K562 (cell line): ENCODE measurements at regions not wholly inside any gene's neighbourhood (a gene's known extent, or its start where the extent isn't known, plus 50 kb on each side); places are given as distances from the start of the nearest gene placed in this dataset.

Experiments used
- ATAC-seq: fragments of 200-7000 bp; cut with Tn5 transposase; 3 replicates; pipeline ENCODE4 v1.9.1; 2020; ENCODE audit warnings: moderate library complexity
- BruUV-seq: library from RNA; stranded (reverse); fragments of 400-500 nt; replicated peaks from 2 replicates; lab custom pipeline; 2021; lab: Mats Ljungman, UMichigan
- CTCF ChIA-PET: fragments of 300-600 bp; formaldehyde crosslinking; extraction: SDS; loops from one replicate; lab custom pipeline; 2021; ENCODE audit warnings: low intra/inter-chr PET ratio; lab: Yijun Ruan, JAX
- POLR2A ChIA-PET: fragments of 300-600, 350-650 bp; sonication (Branson Sonifier 250); formaldehyde crosslinking; extraction: SDS; loops from one replicate; lab custom pipeline; 2021; ENCODE audit warnings: antibody characterized with exemption, inconsistent platforms; lab: Yijun Ruan, JAX
- DNase-seq, 4 experiments: peaks; one replicate each; pipeline versions ENCODE4 v3.0.0 to v3.0.0-alpha.2; 2011 to 2018; ENCODE audit warnings: low spot score in 3 of 4, mixed read lengths in 3 of 4; ENCODE audit errors: extremely low read depth in 1 of 4
- FAIRE-seq: peaks from 2 replicates; lab custom pipeline; 2011; peaks lifted over from hg19 to GRCh38; lab: Jason Lieb, UNC
- H2AFZ ChIP-seq: 2 replicates; pipeline ENCODE4 v1.6.0; 2011; ENCODE audit warnings: low read depth, low read length, control low read depth, inconsistent platforms
- H3K27ac ChIP-seq: fragments of 200-600 bp; 3 replicates; pipeline ENCODE4 v1.8.0; 2011; ENCODE audit warnings: low read depth, mild to moderate bottlenecking, control low read depth, inconsistent platforms, low read length, moderate library complexity, mixed read lengths; ENCODE audit errors: extremely low read depth
- H3K27me3 ChIP-seq, 2 experiments: fragments of 300-600 bp in 1 of 2; 2 replicates in 1 of 2; 3 replicates in 1 of 2; pipeline versions ENCODE4 v1.6.0 to v1.8.0; 2011; ENCODE audit warnings: inconsistent platforms in 2 of 2, low read length in 2 of 2, mild to moderate bottlenecking in 1 of 2, mixed read lengths in 1 of 2, moderate library complexity in 1 of 2; ENCODE audit not compliant: control insufficient read depth in 2 of 2, insufficient read depth in 2 of 2
- H3K36me3 ChIP-seq: fragments of 300-600 bp; 3 replicates; pipeline ENCODE4 v1.8.0; 2011; ENCODE audit warnings: mild to moderate bottlenecking, low read length, inconsistent platforms; ENCODE audit not compliant: control insufficient read depth, insufficient read depth
- H3K4me1 ChIP-seq, 2 experiments: fragments of 200-600 bp in 1 of 2; replicated peaks in 1 of 2; 2 replicates in 1 of 2; 3 replicates in 1 of 2; pipeline versions ENCODE4 v1.5.1 to v1.8.0; 2011; ENCODE audit warnings: inconsistent platforms in 2 of 2, low read length in 2 of 2, mild to moderate bottlenecking in 1 of 2, mixed read lengths in 1 of 2, moderate library complexity in 1 of 2; ENCODE audit not compliant: control insufficient read depth in 2 of 2, insufficient read depth in 2 of 2
- H3K4me2 ChIP-seq: 2 replicates; pipeline ENCODE4 v1.6.1; 2011; ENCODE audit warnings: low read length, control low read depth, inconsistent platforms, mixed read lengths; ENCODE audit not compliant: insufficient read depth
- H3K4me3 ChIP-seq: fragments of 200-600 bp; sonication (generic), shearing (Covaris generic); 2 replicates; pipeline ENCODE4 v1.5.1; 2016; ENCODE audit warnings: control low read depth, inconsistent platforms
- H3K79me2 ChIP-seq: fragments of 200-600 bp; 3 replicates; pipeline ENCODE4 v1.8.0; 2011; ENCODE audit warnings: low read length, inconsistent platforms; ENCODE audit not compliant: control insufficient read depth, insufficient read depth
- H3K9ac ChIP-seq, 2 experiments: 2 replicates each; pipeline versions ENCODE4 v1.6.0 to v1.6.1; 2011; ENCODE audit warnings: low read depth in 2 of 2, low read length in 2 of 2, control low read depth in 1 of 2, inconsistent platforms in 1 of 2, mild to moderate bottlenecking in 1 of 2, mixed read lengths in 1 of 2; ENCODE audit not compliant: insufficient read depth in 1 of 2
- H3K9me1 ChIP-seq: one replicate; pipeline ENCODE4 v1.6.0; 2011; ENCODE audit warnings: inconsistent platforms, mild to moderate bottlenecking, low read length, moderate library complexity; ENCODE audit not compliant: control insufficient read depth, insufficient read depth
- H3K9me3 ChIP-seq: replicated peaks from 2 replicates; pipeline ENCODE4 v1.5.1; 2011; ENCODE audit warnings: low read depth, low read length, inconsistent platforms; ENCODE audit not compliant: control insufficient read depth, insufficient read depth
- H4K20me1 ChIP-seq: replicated peaks from 2 replicates; pipeline ENCODE4 v1.6.1; 2011; ENCODE audit warnings: low read length, inconsistent platforms, mixed read lengths; ENCODE audit not compliant: control insufficient read depth, insufficient read depth
- E4F1 ChIP-seq: fragments of 250-450 bp; sonication (Bioruptor Pico); IDR thresholded peaks from 2 replicates; pipeline ENCODE4 v1.5.0; 2021; ENCODE audit warnings: mild to moderate bottlenecking, borderline replicate concordance
- KHSRP ChIP-seq: fragments of 450-650 bp; IDR thresholded peaks from 2 replicates; pipeline ENCODE4 v1.6.1; 2017
- L3MBTL2 ChIP-seq: fragments of 450-650 bp; IDR thresholded peaks from 2 replicates; pipeline ENCODE4 v1.6.1; 2016; ENCODE audit warnings: mild to moderate bottlenecking, moderate library complexity
- MAZ ChIP-seq, 2 experiments: fragments of 450-650 bp in 1 of 2; sonication (generic) in 1 of 2; formaldehyde crosslinking; IDR thresholded peaks in 1 of 2; conservative IDR thresholded peaks in 1 of 2; 2 replicates each; pipeline versions ENCODE4 v1.4.0 to v1.5.0; 2020; ENCODE audit warnings: mild to moderate bottlenecking in 1 of 2, missing genetic modification reagents in 1 of 2
- MNT ChIP-seq, 2 experiments: fragments of 450-650 bp; conservative IDR thresholded peaks; 2 replicates each; pipeline ENCODE4 v1.6.1; 2017; ENCODE audit warnings: mild to moderate bottlenecking in 2 of 2, moderate library complexity in 2 of 2
- NEUROD1 ChIP-seq: fragments of 150-350 bp; IDR thresholded peaks from 2 replicates; pipeline ENCODE4 v1.6.1; 2014; ENCODE audit warnings: borderline replicate concordance, low read length, low read depth; ENCODE audit not compliant: partially characterized antibody
- NR2F6 ChIP-seq: fragments of 450-650 bp; formaldehyde crosslinking; IDR thresholded peaks from 2 replicates; pipeline ENCODE4 v1.4.0; 2020; ENCODE audit warnings: mild to moderate bottlenecking
- POLR2AphosphoS5 ChIP-seq: IDR thresholded peaks from 2 replicates; pipeline ENCODE4 v1.6.1; 2011; ENCODE audit warnings: mild to moderate bottlenecking, low read depth, low read length, moderate library complexity; ENCODE audit not compliant: control insufficient read depth, insufficient read depth
- POLR2B ChIP-seq: fragments of 450-650 bp; IDR thresholded peaks from 2 replicates; pipeline ENCODE4 v1.6.1; 2018; ENCODE audit warnings: low read depth; ENCODE audit not compliant: partially characterized antibody
- PRPF4 ChIP-seq: fragments of 200-400 bp; formaldehyde crosslinking; IDR thresholded peaks from one replicate; pipeline ENCODE4 v1.6.1; 2017; ENCODE audit warnings: low read length, low read depth, mild to moderate bottlenecking; ENCODE audit not compliant: insufficient read depth, poor library complexity, severe bottlenecking
- SNIP1 ChIP-seq: fragments of 450-650 bp; IDR thresholded peaks from 2 replicates; pipeline ENCODE4 v1.7.1; 2017; ENCODE audit warnings: low read depth, mild to moderate bottlenecking
- SUPT5H ChIP-seq: fragments of 450-650 bp; IDR thresholded peaks from 2 replicates; pipeline ENCODE4 v1.6.1; 2016
- ZBTB1 ChIP-seq: sonication (generic); formaldehyde crosslinking; IDR thresholded peaks from 2 replicates; pipeline ENCODE4 v1.8.1; 2023; ENCODE audit warnings: missing genetic modification reagents, low read depth, mild to moderate bottlenecking, borderline replicate concordance
- ZKSCAN8 ChIP-seq: fragments of 200-800 bp; sonication (Bioruptor generic); IDR thresholded peaks from 2 replicates; pipeline ENCODE4 v1.6.1; 2016; ENCODE audit warnings: missing genetic modification characterization, missing compliant biosample characterization
- WGBS: fragments of 100-300 bp; shearing (Covaris generic); methylation state at CpG from one replicate; pipeline ENCODE4 v1.1.6; 2016; ENCODE audit warnings: low coverage, mixed read lengths; ENCODE audit not compliant: insufficient coverage; ENCODE audit errors: missing lambda C conversion rate; 5-methylcytosine and 5-hydroxymethylcytosine counted together
- in situ Hi-C: fragments of 300-500 bp; cut with MboI; formaldehyde crosslinking; loops from 4 replicates; pipeline ENCODE4 v1.15.0; 2018; ENCODE audit warnings: inconsistent platforms, mixed read lengths
- intact Hi-C: fragments of 100-400 bp; cut with micrococcal nuclease; formaldehyde crosslinking; loops from 2 replicates; pipeline ENCODE4 v1.14.2; 2022

GRCh38 chr13:50285283-50285682, 270.0 kb downstream of the KCNRG start:
- TF ChIP-seq L3MBTL2 = no peak
- no peak for TF ChIP-seq NEUROD1
- TF ChIP-seq SNIP1 = no peak
- CTCF ChIA-PET = no interaction called here
- 61% methylated on average over 3 of the region's 3 CpGs for WGBS
- POLR2A ChIA-PET = no interaction called here
- DNase-seq = no peak
- Histone ChIP-seq H3K4me2 (no peak overlapping the region), H3K4me1 (no peaks in the 10 kb centered on the region), H3K27me3 (no peaks in the 10 kb centered on the region), H3K9me3 (no peaks in the 10 kb centered on the region), H3K79me2 (no peaks in the 10 kb centered on the region; the same call in 2 of the 3 replicates), H3K9ac (no peak overlapping the region), H3K9me1 (no peaks in the 10 kb centered on the region), H3K27ac (no peak overlapping the region), H2AFZ (no peak overlapping the region), H3K36me3 (no peaks in the 10 kb centered on the region), H3K4me3 (no peak overlapping the region), H4K20me1 (no peaks in the 10 kb centered on the region)
- intact Hi-C loops (no loop called here), in situ Hi-C loops (no loop called here)
- no peak for FAIRE-seq
- BruUV-seq = no TSS peak
- ATAC-seq = no peak

GRCh38 chr13:50286324-50286723, 271.1 kb downstream of the KCNRG start:
- no peaks in the 10 kb centered on the region for H3K27me3 ChIP-seq
- H3K4me3 ChIP-seq = no peak overlapping the region
- H2AFZ ChIP-seq = no peak overlapping the region
- no peak overlapping the region for H3K4me2 ChIP-seq
- ATAC-seq = no peak
- ChIA-PET CTCF (no interaction called here), POLR2A (no interaction called here)
- H3K27ac ChIP-seq = no peak overlapping the region
- no peaks in the 10 kb centered on the region; the same call in 2 of the 3 replicates for H3K79me2 ChIP-seq
- no peaks in the 10 kb centered on the region for H4K20me1 ChIP-seq
- no peak for FAIRE-seq
- 33% methylated on average over 3 of the region's 3 CpGs for WGBS
- DNase-seq = no peak
- H3K36me3 ChIP-seq = no peaks in the 10 kb centered on the region
- H3K9me1 ChIP-seq = no peaks in the 10 kb centered on the region
- no TSS peak for BruUV-seq
- H3K4me1 ChIP-seq = no peaks in the 10 kb centered on the region
- no peak overlapping the region for H3K9ac ChIP-seq
- in situ Hi-C loops = no loop called here
- H3K9me3 ChIP-seq = no peaks in the 10 kb centered on the region
- intact Hi-C loops = no loop called here
- TF ChIP-seq NR2F6 (no peak), PRPF4 (no peak), POLR2AphosphoS5 (no peak), ZKSCAN8 (CRISPR knock-in tag) (no peak), SUPT5H (no peak), POLR2B (no peak), MAZ (CRISPR knock-in tag; conservative IDR thresholded peaks at IDR 0.05 in 1 of 2, IDR thresholded peaks at IDR 0.05 in 1 of 2) (no peak), MNT (conservative IDR thresholded peaks at IDR 0.05) (no peak), KHSRP (no peak), E4F1 (CRISPR knock-in tag) (no peak), ZBTB1 (no peak)
